Myocyte (in vitro differentiated cells): ENCODE measurements at regions not wholly inside any gene's neighbourhood (a gene's known extent, or its start where the extent isn't known, plus 50 kb on each side); places are given as distances from the start of the nearest gene placed in this dataset.
"Not testable (repeated sequence)": the region's sequence is repeated elsewhere in the genome, so short reads cannot be mapped to it uniquely, and the experiment has no call there.

Experiments
- DNase-seq: peaks from one replicate; pipeline ENCODE4 v3.0.0-alpha.2; 2012; ENCODE audit warnings: low read depth

GRCh38 chr20:12068121-12068520, 150.4 kb downstream of the BTBD3 start:
- DNase-seq, result no peak

- no peak for DNase-seq
Measured at GRCh38 chr20:12069181-12069580, 151.5 kb downstream of the BTBD3 start.

GRCh38 chr20:12072221-12072953, 154.7 kb downstream of the BTBD3 start:
- DNase-seq, result no peak

GRCh38 chr20:12072954-12073264, 155.2 kb downstream of the BTBD3 start:
- DNase-seq, result no peak

DNA sequence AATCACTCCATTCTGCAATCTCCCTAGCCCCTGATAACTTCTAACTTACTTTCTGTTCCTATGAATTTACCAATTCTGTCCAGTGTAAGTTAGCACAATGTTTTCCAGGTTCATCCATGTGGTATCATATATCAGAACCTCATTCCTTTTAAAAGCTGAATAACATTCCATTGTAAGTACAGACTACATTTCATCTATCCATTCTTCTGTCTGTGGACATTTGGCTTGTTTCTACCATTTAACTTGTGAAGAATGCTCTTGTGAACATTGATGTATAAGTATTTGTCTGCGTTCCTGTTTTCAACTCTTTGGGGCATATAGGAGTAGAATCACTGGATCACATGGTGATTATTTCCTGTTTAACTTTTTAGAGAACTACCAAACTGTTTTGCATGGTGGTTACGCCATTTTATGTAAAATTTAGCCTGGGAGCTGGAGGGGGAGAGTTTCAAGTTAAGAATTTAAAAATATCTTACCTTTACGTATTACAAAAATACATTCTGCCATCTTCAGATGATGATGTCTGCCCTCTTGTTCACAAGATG, 156.5 kb downstream of the BTBD3 start:
- no peak for DNase-seq

- no peak for DNase-seq
Measured at GRCh38 chr20:12076200-12076599, 158.5 kb downstream of the BTBD3 start.

DNA sequence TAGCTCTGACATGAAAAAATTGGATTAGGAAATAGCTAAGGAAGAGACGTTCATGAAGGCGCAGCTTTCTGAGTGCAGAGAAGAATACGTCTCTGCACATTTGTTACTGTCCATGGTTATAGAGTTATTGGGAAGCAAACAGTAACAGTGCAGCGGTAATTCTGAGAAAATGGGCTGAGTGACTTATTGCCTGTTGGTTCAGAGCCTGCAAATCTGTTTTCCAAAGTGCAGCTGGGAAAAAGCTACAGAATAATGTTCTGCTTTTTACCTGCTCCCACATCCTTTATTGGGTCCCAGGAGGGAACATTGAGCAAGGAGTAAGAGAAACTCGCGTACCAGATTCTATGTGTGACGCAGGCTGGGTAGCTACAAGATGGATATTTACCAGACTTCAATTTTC, 160.2 kb downstream of the BTBD3 start:
- DNase-seq, result no peak

GRCh38 chr20:12079490-12079889, 161.8 kb downstream of the BTBD3 start:
- no peak for DNase-seq

DNA sequence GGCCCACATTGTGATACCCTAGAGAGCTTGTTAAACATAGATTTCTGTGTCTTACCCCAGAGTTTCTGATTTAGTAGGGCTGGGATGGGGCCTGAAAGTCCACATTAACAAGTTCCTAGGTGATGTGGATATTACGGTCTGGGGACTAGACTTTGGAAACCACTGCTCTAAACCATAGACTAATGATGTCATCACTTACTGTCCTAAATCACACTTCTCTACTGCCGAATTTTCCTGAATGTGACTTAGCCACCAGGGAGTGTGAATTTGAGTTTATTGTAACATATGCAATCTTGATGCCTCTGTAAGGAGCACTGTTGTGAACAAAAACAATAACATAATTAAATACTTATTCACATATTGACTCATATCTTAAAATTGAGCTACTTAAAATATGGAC, 165.6 kb downstream of the BTBD3 start:
- no peak for DNase-seq

- DNase-seq, result no peak
Measured at GRCh38 chr20:12084482-12084881, 166.8 kb downstream of the BTBD3 start.

GRCh38 chr20:12086359-12086758, 168.7 kb downstream of the BTBD3 start:
- DNase-seq, result no peak

DNA sequence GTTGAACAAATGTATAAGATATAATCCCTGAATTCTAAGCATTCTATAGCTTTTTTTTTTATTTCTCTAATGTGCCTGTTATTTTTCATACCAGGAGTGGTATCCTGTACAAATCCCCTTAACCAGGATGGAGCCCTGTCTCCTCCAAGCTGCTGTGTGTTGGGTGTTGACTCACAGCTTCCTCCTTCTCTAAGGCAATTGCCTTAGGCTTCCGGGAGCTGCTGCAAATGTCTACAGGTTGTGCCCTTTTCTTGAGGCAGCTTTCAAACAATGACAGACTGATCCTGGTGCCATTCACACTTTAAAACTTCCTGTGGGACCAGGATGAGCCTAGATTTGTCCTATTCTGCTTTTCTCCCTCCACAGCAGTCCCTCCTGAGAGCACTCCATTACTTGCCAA, 173.2 kb downstream of the BTBD3 start:
- DNase-seq, result no peak

GRCh38 chr20:12093057-12093796, 175.5 kb downstream of the BTBD3 start:
- no peak for DNase-seq

GRCh38 chr20:12093797-12094190, 176.1 kb downstream of the BTBD3 start:
- DNase-seq, result not testable (repeated sequence)

- no peak for DNase-seq
Measured at GRCh38 chr20:12095180-12095920, 177.7 kb downstream of the BTBD3 start.

- no peak for DNase-seq
Measured at GRCh38 chr20:12098421-12098820, 180.7 kb downstream of the BTBD3 start.

- DNase-seq, result no peak
Measured at GRCh38 chr20:12108846-12109245, 191.2 kb downstream of the BTBD3 start.

GRCh38 chr20:12110274-12110673, 192.6 kb downstream of the BTBD3 start:
- no peak for DNase-seq

- DNase-seq, result peak; percentile 7
Measured at GRCh38 chr20:12110711-12111110, 193.0 kb downstream of the BTBD3 start.

GRCh38 chr20:12111431-12112088, 193.9 kb downstream of the BTBD3 start:
- DNase-seq, result no peak

DNA sequence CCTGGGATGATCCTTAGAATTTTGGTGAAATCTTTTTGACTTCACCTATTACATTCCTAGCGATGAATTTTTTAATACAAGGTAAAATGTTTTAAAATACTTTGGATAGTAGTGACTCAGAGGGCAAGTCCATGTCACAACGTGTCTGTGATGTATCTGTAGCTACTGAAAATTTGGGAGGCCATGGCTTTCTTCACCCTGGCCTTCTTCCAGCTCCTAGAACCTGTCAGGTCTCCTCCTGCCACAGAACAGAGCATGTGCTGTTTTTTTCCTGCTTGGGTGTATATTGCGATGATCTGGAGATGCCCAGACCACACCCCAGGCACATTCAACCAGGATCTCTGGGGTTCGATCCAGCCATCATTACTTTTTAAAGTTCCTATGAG, 194.4 kb downstream of the BTBD3 start:
- DNase-seq, result no peak

- DNase-seq, result no peak
Measured at GRCh38 chr20:12112665-12113064, 195.0 kb downstream of the BTBD3 start.
